Globus pallidus (tissue), 1 donor: ENCODE measurements at regions not wholly inside any gene's neighbourhood (a gene's known extent, or its start where the extent isn't known, plus 50 kb on each side); places are given as distances from the start of the nearest gene placed in this dataset.

Experiments used
- DNase-seq: peaks from one replicate; pipeline ENCODE4 v3.0.0-alpha.2; 2015; ENCODE audit warnings: low spot score

- no peak for DNase-seq
Observed at GRCh38 chr7:22911889-22912288, 89.2 kb upstream of the TOMM7 start.

- no peak for DNase-seq
Observed at GRCh38 chr7:22909917-22910316, 87.3 kb upstream of the TOMM7 start.

- DNase-seq, result no peak
Observed at GRCh38 chr7:22907805-22908204, 85.2 kb upstream of the TOMM7 start.

GRCh38 chr7:22900784-22901183 lies 78.1 kb upstream of the TOMM7 start:
- no peak for DNase-seq

GRCh38 chr7:22900101-22900500 lies 77.5 kb upstream of the TOMM7 start:
- no peak for DNase-seq

- no peak for DNase-seq
Observed at GRCh38 chr7:22896917-22897316, 74.3 kb upstream of the TOMM7 start.

GRCh38 chr7:22895828-22896165 lies 73.1 kb upstream of the TOMM7 start:
- no peak for DNase-seq

GRCh38 chr7:22895140-22895827 lies 72.6 kb upstream of the TOMM7 start:
- DNase-seq, result no peak

- no peak for DNase-seq
Observed at GRCh38 chr7:22894546-22894945, 71.9 kb upstream of the TOMM7 start.

- no peak for DNase-seq
Observed at GRCh38 chr7:22890773-22891172, 68.1 kb upstream of the TOMM7 start.

- DNase-seq, result no peak
Observed at GRCh38 chr7:22885797-22886261, 63.2 kb upstream of the TOMM7 start.

GRCh38 chr7:22884911-22885788 lies 62.5 kb upstream of the TOMM7 start:
- DNase-seq, result no peak

GRCh38 chr7:22882106-22882505 lies 59.5 kb upstream of the TOMM7 start:
- no peak for DNase-seq

GRCh38 chr7:22879709-22880306 lies 57.2 kb upstream of the TOMM7 start:
- no peak for DNase-seq

- no peak for DNase-seq
Observed at GRCh38 chr7:22879280-22879679, 56.6 kb upstream of the TOMM7 start.

GRCh38 chr7:22876986-22877729 lies 54.5 kb upstream of the TOMM7 start:
- DNase-seq, result no peak

- no peak for DNase-seq
Observed at GRCh38 chr7:22875470-22875869, 52.8 kb upstream of the TOMM7 start.

- DNase-seq, result no peak
Observed at GRCh38 chr7:22874904-22875303, 52.3 kb upstream of the TOMM7 start.
